GM12878 (cell line): ENCODE measurements at regions not wholly inside any gene's neighbourhood (a gene's known extent, or its start where the extent isn't known, plus 50 kb on each side); places are given as distances from the start of the nearest gene placed in this dataset.

Experiments used
- CEBPB ChIP-seq, 2 experiments: fragments of 150-350 bp in 1 of 2; IDR thresholded peaks; 2 replicates each; pipeline ENCODE4 v1.6.1; 2012 to 2014; ENCODE audit warnings: low read depth in 2 of 2, low read length in 2 of 2, borderline replicate concordance in 1 of 2, inconsistent platforms in 1 of 2
- NFYB ChIP-seq: IDR thresholded peaks from 2 replicates; pipeline ENCODE4 v1.6.1; 2011; ENCODE audit warnings: low read depth, mild to moderate bottlenecking, low read length, improper control_type of control experiment, moderate library complexity; ENCODE audit not compliant: insufficient read depth
- SMARCA5 ChIP-seq: fragments of 450-650 bp; IDR thresholded peaks from 2 replicates; pipeline ENCODE4 v1.6.1; 2017; ENCODE audit warnings: mild to moderate bottlenecking
- ZNF24 ChIP-seq: fragments of 450-650 bp; IDR thresholded peaks from 2 replicates; pipeline ENCODE4 v1.6.1; 2017; ENCODE audit warnings: antibody characterized with exemption, mild to moderate bottlenecking
- ZSCAN29 ChIP-seq: fragments of 450-650 bp; IDR thresholded peaks from 2 replicates; pipeline ENCODE4 v1.6.1; 2017; ENCODE audit warnings: mild to moderate bottlenecking, moderate library complexity
- TF ChIP-seq, protein P1 (sequence below), 3 experiments: IDR thresholded peaks in 2 of 3; conservative IDR thresholded peaks in 1 of 3; 2 replicates each; pipeline ENCODE4 v1.5.1; 2011; ENCODE audit warnings: low read depth in 3 of 3, low read length in 3 of 3, mild to moderate bottlenecking in 3 of 3, control low read depth in 2 of 3, moderate library complexity in 2 of 3, inconsistent platforms in 1 of 3, mixed read lengths in 1 of 3; ENCODE audit not compliant: control insufficient read depth in 2 of 3, insufficient read depth in 1 of 3; ENCODE audit errors: extremely low read depth in 1 of 3

GRCh38 chr10:44203535-44203934 lies 181.4 kb downstream of the CXCL12 start:
- TF ChIP-seq, protein P1, sequence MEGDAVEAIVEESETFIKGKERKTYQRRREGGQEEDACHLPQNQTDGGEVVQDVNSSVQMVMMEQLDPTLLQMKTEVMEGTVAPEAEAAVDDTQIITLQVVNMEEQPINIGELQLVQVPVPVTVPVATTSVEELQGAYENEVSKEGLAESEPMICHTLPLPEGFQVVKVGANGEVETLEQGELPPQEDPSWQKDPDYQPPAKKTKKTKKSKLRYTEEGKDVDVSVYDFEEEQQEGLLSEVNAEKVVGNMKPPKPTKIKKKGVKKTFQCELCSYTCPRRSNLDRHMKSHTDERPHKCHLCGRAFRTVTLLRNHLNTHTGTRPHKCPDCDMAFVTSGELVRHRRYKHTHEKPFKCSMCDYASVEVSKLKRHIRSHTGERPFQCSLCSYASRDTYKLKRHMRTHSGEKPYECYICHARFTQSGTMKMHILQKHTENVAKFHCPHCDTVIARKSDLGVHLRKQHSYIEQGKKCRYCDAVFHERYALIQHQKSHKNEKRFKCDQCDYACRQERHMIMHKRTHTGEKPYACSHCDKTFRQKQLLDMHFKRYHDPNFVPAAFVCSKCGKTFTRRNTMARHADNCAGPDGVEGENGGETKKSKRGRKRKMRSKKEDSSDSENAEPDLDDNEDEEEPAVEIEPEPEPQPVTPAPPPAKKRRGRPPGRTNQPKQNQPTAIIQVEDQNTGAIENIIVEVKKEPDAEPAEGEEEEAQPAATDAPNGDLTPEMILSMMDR (IDR thresholded peaks at IDR 0.05 in 2 of 3, conservative IDR thresholded peaks at IDR 0.05 in 1 of 3; ENCODE audit: control insufficient read depth in 2 of 3, extremely low read depth in 1 of 3, insufficient read depth in 1 of 3, low read depth in 3 of 3, low read length in 3 of 3) = no peak
- no peak for TF ChIP-seq NFYB
- TF ChIP-seq ZNF24 = no peak
- TF ChIP-seq CEBPB (IDR thresholded peaks at IDR 0.05; ENCODE audit: borderline replicate concordance in 1 of 2, low read depth in 2 of 2, low read length in 2 of 2) = no peak
- no peak for TF ChIP-seq ZSCAN29
- no peak for TF ChIP-seq SMARCA5
